Esophagus muscularis mucosa (tissue), 4 donors: ENCODE measurements at regions not wholly inside any gene's neighbourhood (a gene's known extent, or its start where the extent isn't known, plus 50 kb on each side); places are given as distances from the start of the nearest gene placed in this dataset.

Experiments
- CTCF ChIP-seq, 3 experiments: fragments of 200-600 bp in 2 of 3; fragments of 450-650 bp in 1 of 3; sonication (generic) in 2 of 3; IDR thresholded peaks; one replicate each; pipeline ENCODE4 v1.5.1; 2017 to 2019; ENCODE audit warnings: antibody characterized with exemption in 3 of 3, mild to moderate bottlenecking in 2 of 3, moderate library complexity in 1 of 3
- EP300 ChIP-seq: sonication (generic); formaldehyde crosslinking; IDR thresholded peaks from one replicate; pipeline ENCODE4 v1.6.1; 2017; ENCODE audit warnings: antibody characterized with exemption
- POLR2AphosphoS5 ChIP-seq, 2 donors: sonication (generic); formaldehyde crosslinking; IDR thresholded peaks; one replicate each; pipeline ENCODE4 v1.6.1; 2017; ENCODE audit warnings: antibody characterized with exemption in 2 of 2

GRCh38 chr6:142700671-142701312 lies 244.2 kb downstream of the HIVEP2 start:
- no peak for TF ChIP-seq EP300
- no peak for TF ChIP-seq CTCF (IDR thresholded peaks at IDR 0.05)
- TF ChIP-seq POLR2AphosphoS5 (IDR thresholded peaks at IDR 0.05) = no peak
